Left colon (tissue), 2 donors: ENCODE measurements at regions not wholly inside any gene's neighbourhood (a gene's known extent, or its start where the extent isn't known, plus 50 kb on each side); places are given as distances from the start of the nearest gene placed in this dataset.
"Not testable (repeated sequence)": the region's sequence is repeated elsewhere in the genome, so short reads cannot be mapped to it uniquely, and the experiment has no call there.

ENCODE experiments used
- ATAC-seq: fragments of 200-7000 bp; cut with Tn5 transposase; one replicate; pipeline ENCODE4 v1.9.1; 2020; ENCODE audit warnings: mild to moderate bottlenecking, moderate library complexity
- DNase-seq, 2 donors: peaks; one replicate each; pipeline ENCODE4 v3.0.0-alpha.2; 2020
- intact Hi-C, 2 donors: fragments of 100-400 bp; cut with DNase I in 1 of 2; cut with micrococcal nuclease in 1 of 2; formaldehyde crosslinking; loops; one replicate each; pipeline versions ENCODE4 v1.11.2 to v1.14.0; 2022; cut with DNase I, micrococcal nuclease
- donor health status: DM: no; HTN: no; CAD: no.
- donor health status: DM: yes; HTN: yes; CAD: no.

DNA sequence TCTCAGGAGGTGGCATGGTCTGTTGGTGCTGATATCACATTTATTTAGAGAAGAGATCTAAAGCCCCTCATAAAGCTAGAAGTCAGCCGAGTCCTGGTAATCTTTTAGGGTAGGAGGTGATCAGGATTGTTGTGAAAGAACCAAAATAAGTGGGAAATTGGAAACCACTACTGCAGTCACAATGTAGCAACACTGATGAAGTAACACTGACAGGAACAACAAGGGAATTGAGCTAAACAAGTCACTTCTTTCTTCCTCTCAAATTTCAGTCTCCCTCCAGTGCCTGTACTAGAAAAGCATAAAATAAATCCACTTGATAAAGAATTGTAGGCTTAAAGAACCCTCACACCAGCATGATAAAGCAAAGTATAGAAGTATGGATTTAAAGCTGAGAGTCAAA, 1509.0 kb downstream of the GRIK2 start:
- intact Hi-C loops, result no loop called here
- no peak for DNase-seq

DNA sequence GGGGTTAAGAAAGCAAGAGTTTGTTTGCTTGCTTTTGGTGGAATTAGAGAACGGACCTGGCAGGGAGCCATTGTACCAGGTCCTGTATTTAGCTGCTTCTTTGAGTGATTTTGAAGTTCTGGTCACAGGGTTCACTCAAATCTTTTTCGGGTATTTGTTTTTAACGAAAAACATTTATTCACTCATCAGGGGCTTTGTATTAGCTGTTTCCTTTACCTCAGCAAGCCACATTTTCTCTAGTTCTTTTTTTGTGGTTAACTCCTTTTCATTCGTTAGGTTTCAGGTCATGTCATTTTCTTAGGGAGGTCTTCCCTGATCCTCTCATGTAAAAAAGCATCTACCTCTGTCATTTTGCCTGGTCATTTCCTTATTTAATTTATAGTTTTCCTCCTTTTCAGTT, 1502.2 kb downstream of the GRIK2 start:
- ATAC-seq (no peak), DNase-seq (no peak)
- intact Hi-C loops, result no loop called here

More for the DNA sequence above, 1509.0 kb downstream of the GRIK2 start:
- no peak for ATAC-seq

DNA sequence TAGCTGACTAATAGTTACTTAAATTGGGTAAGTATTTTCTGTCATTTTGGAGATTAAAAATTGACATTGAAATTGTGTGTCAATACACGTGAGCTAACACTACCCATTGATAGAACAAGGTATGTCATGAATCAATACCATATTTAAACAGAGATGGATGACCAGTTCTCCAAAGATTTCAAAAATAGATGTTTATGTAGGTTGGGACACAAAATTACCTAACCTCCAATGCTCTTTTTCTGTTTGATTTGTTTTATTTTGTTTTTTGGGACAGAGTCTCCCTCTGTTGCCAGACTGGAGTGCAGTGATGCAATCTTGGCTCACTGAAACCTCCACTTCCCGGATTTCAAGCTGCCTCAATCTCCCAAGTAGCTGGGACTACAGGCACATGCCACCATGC, 1491.7 kb downstream of the GRIK2 start:
- DNase-seq (no peak), ATAC-seq (no peak)
- intact Hi-C loops, result no loop called here

DNA sequence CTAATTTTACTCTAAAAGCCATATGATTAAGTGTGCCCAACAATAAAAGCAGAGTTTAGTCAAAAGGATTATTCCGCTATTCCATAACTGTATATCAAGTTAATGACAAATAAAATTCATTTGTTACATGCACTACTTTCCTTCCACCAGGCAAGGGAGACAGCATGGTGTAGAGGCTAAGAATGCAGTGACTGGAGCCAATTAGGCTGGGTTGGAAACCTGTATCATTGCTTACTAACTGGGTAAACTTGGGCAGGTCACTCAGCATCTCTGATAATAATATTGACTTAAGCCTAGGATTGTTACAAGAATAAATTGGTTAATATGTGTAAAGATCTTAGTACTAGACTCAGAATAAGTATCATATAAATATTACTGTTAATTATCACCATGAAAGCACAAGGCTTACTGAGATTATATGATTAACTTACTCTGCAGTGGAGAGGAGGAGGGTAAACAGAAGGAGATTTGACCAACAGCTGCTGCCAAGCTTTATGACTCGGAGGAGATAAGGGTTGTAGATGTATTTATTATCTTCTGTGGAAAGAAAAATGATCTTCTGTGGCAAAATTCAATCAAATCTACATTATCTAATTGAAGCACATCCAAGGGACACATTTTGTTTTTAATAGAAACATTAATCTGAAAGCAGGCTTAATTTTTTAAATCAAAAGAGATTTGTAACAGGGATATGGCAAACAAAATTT, 1459.9 kb downstream of the GRIK2 start:
- intact Hi-C loops, result no loop called here
- DNase-seq (no peak), ATAC-seq (no peak)

- DNase-seq (no peak), ATAC-seq (no peak)
- intact Hi-C loops, result no loop called here
Measured at GRCh38 chr6:102848796-102849195, 1455.3 kb downstream of the GRIK2 start.

- DNase-seq, result no peak
- intact Hi-C loops, result no loop called here
- ATAC-seq, result no peak
Measured at GRCh38 chr6:102848210-102848609, 1454.7 kb downstream of the GRIK2 start.

GRCh38 chr6:102841060-102841459, 1447.6 kb downstream of the GRIK2 start:
- intact Hi-C loops, result no loop called here
- no peak for ATAC-seq
- DNase-seq, result no peak

DNA sequence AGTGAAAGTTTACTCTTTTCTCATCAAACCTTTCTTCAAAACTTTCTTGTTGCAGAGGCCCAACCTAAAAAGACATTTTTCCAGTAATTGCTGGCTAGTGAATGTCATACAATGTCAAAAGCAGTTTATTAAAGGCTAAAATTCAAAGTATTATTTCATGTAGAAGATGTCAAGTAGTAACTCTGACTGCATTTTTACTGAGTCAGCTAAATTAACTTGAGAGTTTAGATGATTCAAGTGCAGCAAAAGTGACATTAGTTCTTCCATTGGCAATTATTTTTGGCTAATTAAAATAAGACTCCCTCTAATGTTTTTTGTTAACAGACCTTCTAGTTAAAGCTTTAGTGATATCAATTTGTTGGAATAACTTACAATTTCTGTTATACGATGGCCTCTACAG, 1438.5 kb downstream of the GRIK2 start:
- intact Hi-C loops, result no loop called here
- ATAC-seq, result no peak
- DNase-seq, result no peak

GRCh38 chr6:102820098-102820497, 1426.6 kb downstream of the GRIK2 start:
- ATAC-seq, result no peak
- DNase-seq, result no peak
- intact Hi-C loops, result no loop called here

DNA sequence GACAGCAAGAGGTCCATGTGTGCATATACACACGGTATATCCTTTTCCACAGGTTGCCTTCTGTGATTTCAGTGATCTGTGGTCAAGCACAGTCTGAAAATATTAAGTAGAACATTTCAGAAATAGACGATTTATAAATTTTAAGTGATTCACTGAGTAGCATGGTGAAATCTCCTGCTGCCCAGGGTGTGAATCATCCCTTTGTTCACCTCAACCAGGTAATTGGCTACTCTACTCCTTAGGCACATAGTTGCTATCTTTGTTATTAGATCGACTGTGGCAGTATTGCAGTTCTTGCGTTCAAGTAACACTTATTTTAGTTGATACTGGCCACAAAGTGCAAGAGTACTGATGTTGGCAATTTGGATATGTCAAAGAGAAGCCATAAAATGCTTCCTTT, 1421.7 kb downstream of the GRIK2 start:
- DNase-seq, result no peak
- intact Hi-C loops, result no loop called here
- ATAC-seq, result no peak

- intact Hi-C loops, result no loop called here
- DNase-seq (no peak), ATAC-seq (no peak)
Measured at GRCh38 chr6:102813489-102814275, 1420.2 kb downstream of the GRIK2 start.

DNA sequence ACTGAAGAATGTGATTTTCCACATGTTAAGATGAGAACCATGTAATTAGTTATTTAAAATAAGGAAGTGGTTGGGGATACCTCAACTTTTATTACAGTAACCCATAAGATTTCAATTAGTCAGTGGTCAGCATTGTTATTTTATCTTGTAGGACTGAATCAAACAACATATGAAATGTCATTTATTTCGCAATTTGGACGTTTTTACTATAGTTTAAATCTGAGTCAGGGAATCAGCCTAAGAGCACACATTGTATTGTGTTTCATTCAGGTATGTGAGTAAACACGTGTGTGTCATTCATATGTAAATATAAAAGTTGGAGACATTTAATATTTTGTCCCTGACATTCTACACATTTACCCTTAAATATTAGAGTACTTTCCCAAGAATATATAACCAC, 1418.7 kb downstream of the GRIK2 start:
- intact Hi-C loops, result no loop called here
- no peak for ATAC-seq
- DNase-seq, result no peak

DNA sequence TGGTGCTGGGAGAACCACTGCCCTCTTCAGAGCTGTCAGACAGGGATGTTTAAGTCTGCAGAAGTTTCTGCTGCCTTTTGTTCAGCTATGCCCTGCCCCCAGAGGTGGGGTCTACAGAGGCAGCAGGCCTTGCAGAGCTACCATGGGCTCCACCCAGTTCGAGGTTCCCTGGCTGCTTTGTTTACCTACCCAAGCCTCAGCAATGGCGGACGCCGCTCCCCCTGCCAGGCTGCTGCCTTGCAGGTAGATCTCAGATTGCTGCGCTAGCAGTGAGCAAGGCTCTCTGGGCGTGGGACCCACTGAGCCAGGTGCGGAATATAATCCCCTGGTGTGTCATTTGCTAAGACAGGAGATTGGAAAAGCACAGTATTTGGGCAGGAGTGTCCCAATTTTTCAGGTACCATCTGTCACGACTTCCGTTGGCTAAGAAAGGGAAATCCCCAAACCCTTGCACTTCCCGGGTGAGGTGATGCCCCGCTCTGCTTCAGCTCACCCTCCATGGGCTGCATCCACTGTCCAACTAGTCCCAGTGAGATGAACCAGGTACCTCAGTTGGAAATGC, 1415.5 kb downstream of the GRIK2 start:
- intact Hi-C loops, DNase-seq, ATAC-seq: not testable (repeated sequence)

DNA sequence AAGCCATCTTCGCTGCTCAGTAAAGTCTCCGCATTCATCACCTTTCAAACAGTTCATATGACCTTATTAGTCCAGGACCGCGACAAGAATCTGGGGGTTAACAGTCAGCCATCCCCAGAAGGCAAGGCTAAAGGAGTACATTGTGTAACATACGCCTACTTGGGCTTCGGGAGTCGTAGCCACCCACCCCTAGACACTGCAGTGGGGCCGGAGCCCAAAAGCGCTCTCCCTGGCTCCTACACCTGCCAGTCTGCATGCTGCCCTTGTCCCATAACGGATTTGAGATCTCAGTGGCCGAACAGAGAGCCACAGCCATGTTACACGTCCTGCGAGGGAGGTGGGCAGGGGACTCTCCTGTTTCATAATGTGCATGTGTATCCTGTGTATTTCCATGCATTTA, 1405.5 kb downstream of the GRIK2 start:
- ATAC-seq, result no peak

DNA sequence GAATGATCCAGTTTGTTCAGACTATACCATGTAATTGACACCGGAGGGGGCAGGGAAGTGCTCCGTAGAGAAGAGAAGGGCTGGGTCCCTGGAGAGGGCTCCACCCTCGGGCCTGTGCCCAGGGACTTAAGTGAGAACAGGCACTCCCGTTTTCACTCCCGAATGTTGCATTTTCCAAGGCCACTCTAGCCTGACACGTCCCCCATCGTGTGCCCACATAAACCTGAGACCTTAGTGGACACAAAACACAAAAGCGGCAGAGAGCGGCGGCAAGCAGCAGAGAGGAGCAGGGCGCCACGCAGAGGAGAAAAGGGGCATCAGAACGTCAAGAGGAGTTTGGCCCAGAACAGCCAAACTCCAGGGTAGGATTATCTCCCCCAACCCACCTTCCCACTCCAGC, 1405.1 kb downstream of the GRIK2 start:
- intact Hi-C loops, result no loop called here
- no peak for DNase-seq
- ATAC-seq, result no peak

More for the DNA sequence above, 1405.5 kb downstream of the GRIK2 start:
- DNase-seq, result no peak
- intact Hi-C loops, result no loop called here

DNA sequence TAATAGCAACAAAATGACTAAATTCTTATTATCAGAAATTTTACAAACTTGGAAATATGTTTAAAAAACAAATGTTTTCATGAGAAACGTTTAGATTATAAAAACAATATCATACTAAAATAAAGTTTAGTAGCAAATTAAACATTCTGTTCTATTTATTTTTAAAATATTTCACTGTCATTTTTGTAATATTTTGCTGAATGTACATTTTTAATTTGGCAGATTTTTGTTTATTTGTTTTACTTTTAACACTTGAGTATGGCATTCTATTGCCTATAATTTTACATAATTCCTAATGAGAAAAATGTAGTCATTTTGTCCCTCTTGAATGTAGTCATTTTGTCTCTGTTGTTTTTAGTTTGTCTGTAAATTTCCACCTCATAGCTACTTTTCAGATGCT, 1400.2 kb downstream of the GRIK2 start:
- ATAC-seq (no peak), DNase-seq (no peak)
- intact Hi-C loops, result no loop called here

DNA sequence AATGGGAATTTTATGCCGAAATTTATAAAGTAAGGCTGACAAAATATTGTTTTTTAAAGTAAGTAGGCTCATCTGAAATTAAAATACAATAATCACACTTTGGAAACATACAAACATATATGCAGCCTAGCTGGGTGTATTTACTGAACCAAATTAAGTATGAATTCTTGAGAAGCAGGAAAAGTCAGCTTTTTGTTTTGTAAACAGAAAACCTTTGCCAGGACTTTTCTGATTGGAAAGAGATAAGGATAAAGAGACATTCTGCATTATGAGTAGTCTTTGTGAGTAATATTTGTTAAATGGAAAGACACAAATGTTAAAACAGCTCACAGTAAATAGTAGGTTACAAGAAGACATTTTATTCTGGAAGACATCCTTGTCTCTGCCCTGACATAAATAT, 1380.8 kb downstream of the GRIK2 start:
- DNase-seq (no peak), ATAC-seq (no peak)
- intact Hi-C loops, result no loop called here

GRCh38 chr6:102773636-102774035, 1380.1 kb downstream of the GRIK2 start:
- no peak for ATAC-seq
- no peak for DNase-seq
- intact Hi-C loops, result no loop called here

- intact Hi-C loops, result no loop called here
- no peak for ATAC-seq
Measured at GRCh38 chr6:102766963-102767362, 1373.5 kb downstream of the GRIK2 start.

DNA sequence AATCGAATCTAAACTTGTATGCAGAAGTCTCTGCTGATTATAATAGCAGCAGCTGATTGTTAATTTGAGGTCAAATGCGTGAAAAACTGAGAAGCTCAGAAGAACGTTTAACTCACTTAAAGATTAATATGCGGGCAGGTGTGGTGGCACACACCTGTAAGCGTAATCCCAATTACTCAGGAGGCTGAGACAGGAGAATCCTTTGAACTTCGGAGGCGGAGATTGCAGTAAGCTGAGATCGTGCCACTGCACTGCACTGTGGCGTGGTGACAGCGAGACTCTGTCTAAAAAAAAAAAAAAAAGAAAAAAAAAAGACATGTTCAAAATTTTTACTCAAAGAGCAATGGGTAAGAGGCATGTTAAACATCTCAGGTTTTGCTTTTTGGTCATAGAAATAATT, 1370.8 kb downstream of the GRIK2 start:
- intact Hi-C loops, result no loop called here
- no peak for DNase-seq
- no peak for ATAC-seq

More at GRCh38 chr6:102766963-102767362, 1373.5 kb downstream of the GRIK2 start:
- no peak for DNase-seq
